ENCODE measurements at regions not wholly inside any gene's neighbourhood (a gene's known extent, or its start where the extent isn't known, plus 50 kb on each side); places are given as distances from the start of the nearest gene placed in this dataset.

GRCh38 chr12:107948391-107948945, 174.0 kb downstream of the ASCL4 start:
- H3K4me3 ChIP-seq: no peak overlapping the region
- no peak for ATAC-seq
- peaks cover 15 to 17% of the 10 kb centered on the region in 2 experiments for H3K27me3 ChIP-seq (ENCODE audit: control insufficient read depth in 2 of 2, insufficient read depth in 2 of 2, low read length in 2 of 2)
- H4K20me1 ChIP-seq (replicated peaks; ENCODE audit: control insufficient read depth, insufficient read depth, low read length): no peaks in the 10 kb centered on the region
- H3K9ac ChIP-seq (ENCODE audit: insufficient read depth in 1 of 2, low read depth in 2 of 2, low read length in 2 of 2): no peak overlapping the region
- H3K27ac ChIP-seq (ENCODE audit: extremely low read depth, low read depth, low read length): no peak overlapping the region
- POLR2A ChIA-PET: no interaction called here
- H3K79me2 ChIP-seq (ENCODE audit: control insufficient read depth, insufficient read depth, low read length): no peaks in the 10 kb centered on the region
- H3K4me1 ChIP-seq (replicated peaks in 1 of 2; ENCODE audit: control insufficient read depth in 2 of 2, insufficient read depth in 2 of 2, low read length in 2 of 2): no peaks in the 10 kb centered on the region; a peak in 1 of 5 replicates
- no peaks in the 10 kb centered on the region for H3K9me1 ChIP-seq (ENCODE audit: control insufficient read depth, insufficient read depth, low read length)
- intact Hi-C loops (cut with micrococcal nuclease) (no loop called here), in situ Hi-C loops (cut with MboI) (no loop called here)
- BruUV-seq (replicated peaks): no TSS peak
- FAIRE-seq: no peak
- DNase-seq (ENCODE audit: extremely low read depth in 1 of 4, low spot score in 3 of 4): no peak
- TF ChIP-seq ATF4 (CRISPR knock-in tag; IDR thresholded peaks at IDR 0.05) (no peak), CSDE1 (IDR thresholded peaks at IDR 0.05) (no peak), HNRNPH1 (optimal IDR thresholded peaks at IDR 0.05; ENCODE audit: low read depth, low read length) (no peak), HDAC3 (IDR thresholded peaks at IDR 0.05; ENCODE audit: borderline replicate concordance, partially characterized antibody) (no peak), ZBTB43 (CRISPR knock-in tag; IDR thresholded peaks at IDR 0.05) (no peak), ATF7 (IDR thresholded peaks at IDR 0.05) (no peak), XRCC5 (IDR thresholded peaks at IDR 0.05; ENCODE audit: low read depth, low read length) (no peak)
- no peak overlapping the region for H3K4me2 ChIP-seq (ENCODE audit: insufficient read depth, low read length)
- H3K36me3 ChIP-seq (ENCODE audit: control insufficient read depth, insufficient read depth, low read length): no peaks in the 10 kb centered on the region
- 0% methylated on average over 12 of the region's 12 CpGs for WGBS (ENCODE audit: insufficient coverage, low coverage, missing lambda C conversion rate)
- no peaks in the 10 kb centered on the region for H3K9me3 ChIP-seq (replicated peaks; ENCODE audit: control insufficient read depth, insufficient read depth, low read depth, low read length)
- CTCF ChIA-PET (ENCODE audit: low intra/inter-chr PET ratio): no interaction called here
- H2AFZ ChIP-seq (ENCODE audit: low read depth, low read length): no peak overlapping the region

Data from K562 (cell line).